HG03439 (cell line): ENCODE measurements at regions not wholly inside any gene's neighbourhood (a gene's known extent, or its start where the extent isn't known, plus 50 kb on each side); places are given as distances from the start of the nearest gene placed in this dataset.

Experiments used
- ATAC-seq: cut with Tn5 transposase; IDR thresholded peaks from one replicate; pipeline ENCODE4 v1.9.1; 2021; ENCODE audit warnings: mild to moderate bottlenecking, moderate library complexity; ENCODE audit not compliant: unreplicated experiment

- ATAC-seq: no peak
Measured at GRCh38 chr17:79524213-79525187, 86.4 kb downstream of the RBFOX3 start.

DNA sequence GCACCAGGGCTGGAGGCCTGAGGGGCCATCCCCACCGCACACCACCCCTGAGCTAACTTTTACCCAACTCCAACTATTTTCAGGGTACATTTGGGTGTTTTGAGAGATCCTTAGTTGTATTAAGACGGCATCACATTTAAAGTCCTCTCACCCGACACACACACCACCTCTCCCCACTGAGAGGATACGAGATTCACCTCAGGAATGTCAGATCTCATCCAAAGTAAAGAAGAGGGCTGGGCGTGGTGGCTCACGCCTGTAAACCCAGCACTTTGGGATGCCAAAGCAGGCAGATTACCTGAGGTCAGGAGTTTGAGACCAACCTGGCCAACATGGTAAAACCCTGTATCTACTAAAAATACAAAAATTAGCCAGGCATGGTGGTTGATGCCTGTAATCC is 88.4 kb downstream of the RBFOX3 start:
- no peak for ATAC-seq

GRCh38 chr17:79521225-79521624 is 89.6 kb downstream of the RBFOX3 start:
- no peak for ATAC-seq

- ATAC-seq: no peak
Measured at GRCh38 chr17:79520167-79521165, 90.4 kb downstream of the RBFOX3 start.

DNA sequence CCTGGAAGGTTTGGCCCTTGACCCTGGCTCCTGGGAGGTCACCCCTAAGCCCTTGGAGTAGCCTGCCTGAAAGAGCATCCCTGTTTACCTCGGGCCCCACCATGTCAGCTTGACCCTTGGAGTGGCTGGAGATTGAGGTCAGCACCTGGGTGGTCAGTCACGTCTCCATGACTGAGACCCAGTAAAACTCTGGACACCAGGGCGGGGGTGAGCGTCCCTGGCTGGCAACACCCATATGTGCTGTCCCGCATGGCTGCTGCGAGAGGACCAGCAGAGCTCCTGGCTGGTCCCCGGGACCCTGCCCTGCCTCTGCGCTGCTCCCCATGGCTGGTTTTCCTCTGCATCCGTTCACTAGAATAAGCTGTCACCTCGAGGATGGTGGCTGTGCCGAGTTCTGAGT is 91.2 kb downstream of the RBFOX3 start:
- no peak for ATAC-seq

GRCh38 chr17:79518585-79519523 is 92.0 kb downstream of the RBFOX3 start:
- ATAC-seq: no peak

GRCh38 chr17:79517827-79518584 is 92.8 kb downstream of the RBFOX3 start:
- no peak for ATAC-seq

GRCh38 chr17:79515646-79516571 is 94.9 kb downstream of the RBFOX3 start:
- no peak for ATAC-seq

GRCh38 chr17:79515110-79515509 is 95.7 kb downstream of the RBFOX3 start:
- ATAC-seq: no peak

- ATAC-seq: no peak
Measured at GRCh38 chr17:79513820-79514535, 96.9 kb downstream of the RBFOX3 start.

DNA sequence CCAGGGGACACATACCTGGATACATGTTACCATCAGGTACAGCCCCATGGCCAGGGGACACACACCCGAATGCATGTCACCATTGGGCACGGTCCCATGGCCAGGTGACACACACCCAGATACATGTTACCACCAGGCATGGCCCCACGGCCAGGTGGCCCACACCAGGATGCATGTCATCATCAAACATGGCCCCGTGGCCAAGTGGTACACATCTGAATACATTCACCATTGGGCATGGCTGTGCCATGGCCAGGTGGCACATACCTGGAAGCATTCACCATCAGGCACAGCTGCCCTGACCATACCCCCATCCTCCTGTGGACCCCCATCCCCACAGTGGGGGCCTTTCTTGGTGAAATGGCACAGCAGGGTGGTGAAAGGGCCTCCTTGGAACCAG is 97.6 kb downstream of the RBFOX3 start:
- ATAC-seq: no peak

- ATAC-seq: no peak
Measured at GRCh38 chr17:79511471-79511870, 99.4 kb downstream of the RBFOX3 start.

GRCh38 chr17:79510071-79510470 is 100.8 kb downstream of the RBFOX3 start:
- no peak for ATAC-seq

DNA sequence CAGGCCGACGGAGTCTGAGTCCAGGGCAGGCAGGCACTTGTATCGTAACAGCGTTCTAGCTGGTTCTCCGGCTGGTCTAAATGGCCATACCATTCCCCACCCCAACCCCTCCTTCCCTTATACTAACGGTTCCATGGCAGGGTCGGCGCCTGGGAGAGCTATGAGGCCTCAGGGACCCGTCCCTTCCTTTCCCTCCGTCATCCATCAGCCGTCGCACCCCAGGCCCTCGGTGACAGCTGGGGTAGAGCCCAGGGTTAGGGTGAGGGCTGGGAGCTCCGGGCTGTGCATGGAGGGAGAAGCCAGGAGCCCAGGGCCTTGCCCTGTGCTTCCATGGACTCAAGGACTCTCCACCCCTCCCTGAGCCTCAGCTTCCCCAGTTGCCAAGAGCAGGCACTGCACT is 101.4 kb downstream of the RBFOX3 start:
- ATAC-seq: no peak

- no peak for ATAC-seq
Measured at GRCh38 chr17:79509008-79509407, 101.8 kb downstream of the RBFOX3 start.

- no peak for ATAC-seq
Measured at GRCh38 chr17:79508291-79508716, 102.5 kb downstream of the RBFOX3 start.

- ATAC-seq: no peak
Measured at GRCh38 chr17:79506955-79507354, 103.9 kb downstream of the RBFOX3 start.
